T-cell (primary cell): ENCODE measurements at regions not wholly inside any gene's neighbourhood (a gene's known extent, or its start where the extent isn't known, plus 50 kb on each side); places are given as distances from the start of the nearest gene placed in this dataset.

ENCODE experiments used
- ATAC-seq, 4 experiments: fragments of 200-7000 bp in 3 of 4; fragments of 150-1000 bp in 1 of 4; cut with Tn5 transposase; replicated peaks in 1 of 4; 1 replicate in 3 of 4; 2 replicates in 1 of 4; pipeline ENCODE4 v1.10.0; 2021; ENCODE audit warnings: moderate library complexity in 3 of 4, mild to moderate bottlenecking in 2 of 4, moderate number of reproducible peaks in 1 of 4
- CTCF ChIA-PET, 2 donors: fragments of 300-600 bp; sonication (Branson Sonifier 250); formaldehyde crosslinking; loops; one replicate each; lab custom pipeline; 2022; ENCODE audit warnings: antibody characterized with exemption in 2 of 2; lab: Charles Lee
- POLR2A ChIA-PET, 2 donors: fragments of 300-600 bp; sonication (Branson Sonifier 250); formaldehyde crosslinking; loops; one replicate each; lab custom pipeline; 2022; ENCODE audit warnings: antibody characterized with exemption in 2 of 2; lab: Charles Lee
- DNase-seq, 35 experiments: peaks; one replicate each; pipeline versions ENCODE4 v3.0.0 to v3.0.0-alpha.2; 2013 to 2023
- H3K27ac ChIP-seq: one replicate; pipeline ENCODE4 v1.5.1; 2013; ENCODE audit warnings: low read length
- H3K27me3 ChIP-seq, 2 experiments: replicated peaks in 1 of 2; 1 replicate in 1 of 2; 2 replicates in 1 of 2; pipeline versions ENCODE4 v1.6.1 to v1.7.0; 2013; ENCODE audit warnings: low read length in 1 of 2, mixed read lengths in 1 of 2; ENCODE audit not compliant: control insufficient read depth in 2 of 2, insufficient read depth in 2 of 2; ENCODE audit errors: extremely low read depth in 1 of 2
- H3K36me3 ChIP-seq, 2 donors: 1 replicate in 1 of 2; 2 replicates in 1 of 2; pipeline versions ENCODE4 v1.6.1 to v1.7.0; 2013; ENCODE audit warnings: low read length in 1 of 2; ENCODE audit not compliant: control insufficient read depth in 2 of 2, insufficient read depth in 1 of 2; ENCODE audit errors: extremely low read depth in 1 of 2
- H3K4me1 ChIP-seq, 2 experiments: 1 replicate in 1 of 2; 2 replicates in 1 of 2; pipeline versions ENCODE4 v1.6.1 to v1.7.0; 2013; ENCODE audit warnings: low read length in 2 of 2, mixed read lengths in 1 of 2; ENCODE audit not compliant: insufficient read depth in 2 of 2, control insufficient read depth in 1 of 2; ENCODE audit errors: extremely low read depth in 1 of 2
- H3K4me3 ChIP-seq, 2 donors: 1 replicate in 1 of 2; 2 replicates in 1 of 2; pipeline versions ENCODE4 v1.5.1 to v1.7.0; 2013; ENCODE audit warnings: mild to moderate bottlenecking in 2 of 2, low read length in 1 of 2, moderate library complexity in 1 of 2; ENCODE audit not compliant: control insufficient read depth in 1 of 2; ENCODE audit errors: extremely low read depth in 1 of 2
- H3K9me3 ChIP-seq: 2 replicates; pipeline ENCODE4 v1.7.0; 2013
- H3K27ac Mint-ChIP-seq, 2 donors: one replicate each; pipeline ENCODE4 v1.8.0; 2020 to 2021; ENCODE audit warnings: mild to moderate bottlenecking in 2 of 2, mixed read lengths in 2 of 2
- H3K27me3 Mint-ChIP-seq, 2 donors: one replicate each; pipeline ENCODE4 v1.8.0; 2021 to 2022; ENCODE audit warnings: mixed read lengths in 2 of 2
- H3K36me3 Mint-ChIP-seq: one replicate; pipeline ENCODE4 v1.8.0; 2021; ENCODE audit warnings: mixed read lengths
- H3K4me1 Mint-ChIP-seq, 3 donors: one replicate each; pipeline ENCODE4 v1.8.0; 2020 to 2022; ENCODE audit warnings: mixed read lengths in 3 of 3, mild to moderate bottlenecking in 1 of 3
- H3K4me3 Mint-ChIP-seq, 3 donors: one replicate each; pipeline ENCODE4 v1.8.0; 2020 to 2022; ENCODE audit warnings: mild to moderate bottlenecking in 3 of 3, mixed read lengths in 3 of 3, moderate library complexity in 3 of 3
- H3K9me3 Mint-ChIP-seq, 3 donors: one replicate each; pipeline ENCODE4 v1.8.0; 2020 to 2022; ENCODE audit warnings: mixed read lengths in 3 of 3
- WGBS: methylation state at CpG from one replicate; pipeline ENCODE4 v1.1.5; 2013; ENCODE audit warnings: missing lambda C conversion rate; ENCODE audit not compliant: insufficient coverage; 5-methylcytosine and 5-hydroxymethylcytosine counted together

DNA sequence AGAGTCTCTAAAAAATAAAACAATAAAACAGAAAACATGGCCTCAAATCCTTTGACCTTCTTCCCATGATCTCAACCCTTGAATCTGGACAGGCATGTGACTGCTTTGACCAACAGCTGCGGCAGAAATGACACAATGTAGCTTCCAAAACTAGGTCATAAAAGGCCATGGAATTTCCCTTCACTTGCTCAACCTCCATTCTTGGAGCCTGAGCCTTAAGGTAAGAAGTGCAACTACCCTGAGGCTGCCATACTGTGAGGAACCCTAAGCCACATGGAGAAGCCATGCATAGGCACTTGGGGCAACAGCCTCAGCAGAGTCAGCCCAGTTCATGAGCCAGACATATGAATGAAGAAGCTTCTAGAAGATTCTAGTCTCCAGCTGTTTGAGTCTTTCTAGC, 75.7 kb upstream of the BRD7 start:
- Mint-ChIP-seq H3K4me1 (no peaks in the 10 kb centered on the region), H3K36me3 (peaks cover 4% of the 10 kb centered on the region), H3K9me3 (peaks cover 12 to 19% (median 14%) of the 10 kb centered on the region in 3 donors), H3K4me3 (no peak overlapping the region), H3K27ac (no peak overlapping the region), H3K27me3 (peaks cover 4 to 5% of the 10 kb centered on the region in 2 donors)
- H3K27ac ChIP-seq: no peak overlapping the region
- no peaks in the 10 kb centered on the region for H3K9me3 ChIP-seq
- no peak overlapping the region for H3K4me3 ChIP-seq
- no peak for DNase-seq
- no peaks in the 10 kb centered on the region for H3K36me3 ChIP-seq
- ChIA-PET CTCF (interaction anchor here in 1 of 2 donors (0.6 kb wide), 1 partner anchor 293 kb away, joined by 5 read pairs; no protein-coding TSS in a partner anchor), POLR2A (no interaction called here)
- H3K4me1 ChIP-seq: no peaks in the 10 kb centered on the region
- peaks cover 0 to 25% of the 10 kb centered on the region in 2 experiments for H3K27me3 ChIP-seq
- no peak for ATAC-seq
- WGBS: 40% methylated on average over 1 of the region's 1 CpG

DNA sequence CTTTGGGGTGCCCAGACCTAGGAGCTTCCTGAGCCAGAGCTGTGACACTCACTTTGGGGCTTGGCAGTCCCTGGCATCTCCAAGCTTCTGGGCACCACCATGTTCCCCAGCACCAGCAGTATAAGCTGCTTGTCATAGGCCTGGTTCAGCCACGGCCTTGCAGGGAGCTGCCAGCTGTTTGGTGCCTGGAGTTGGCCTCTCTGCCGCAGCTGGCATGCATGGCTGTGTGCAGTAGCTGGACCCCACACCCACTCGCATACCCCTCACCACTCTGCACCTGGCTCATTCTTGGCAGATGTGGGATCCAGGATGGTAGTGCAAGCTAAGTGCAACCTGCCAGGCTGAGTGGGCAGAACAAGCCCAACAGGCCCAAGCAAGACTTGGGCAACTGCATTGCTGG, 73.4 kb upstream of the BRD7 start:
- ChIA-PET CTCF (no interaction called here), POLR2A (interaction anchor here in 1 of 2 donors (0.8 kb wide), 1 partner anchor 18 kb away, joined by 3 read pairs; no protein-coding TSS in a partner anchor)
- ATAC-seq (no peak), DNase-seq (peak in 1 of 35 experiments; percentile 18)
- no peak overlapping the region for H3K4me3 Mint-ChIP-seq
- H3K4me1 Mint-ChIP-seq: no peaks in the 10 kb centered on the region
- no peak overlapping the region for H3K27ac ChIP-seq
- no peak overlapping the region for H3K4me3 ChIP-seq
- H3K27me3 Mint-ChIP-seq: no peaks in the 10 kb centered on the region
- no peaks in the 10 kb centered on the region for H3K4me1 ChIP-seq
- H3K9me3 ChIP-seq: peaks cover 4% of the 10 kb centered on the region
- peaks cover 11% of the 10 kb centered on the region for H3K36me3 Mint-ChIP-seq
- no peak overlapping the region for H3K27ac Mint-ChIP-seq
- H3K9me3 Mint-ChIP-seq: peaks cover 16 to 31% (median 25%) of the 10 kb centered on the region in 3 donors
- no peaks in the 10 kb centered on the region for H3K36me3 ChIP-seq
- WGBS: 38% methylated on average over 1 of the region's 3 CpGs
- H3K27me3 ChIP-seq: peaks cover 0 to 23% of the 10 kb centered on the region in 2 experiments

GRCh38 chr16:50441486-50442157, 72.8 kb upstream of the BRD7 start:
- WGBS: 62% methylated on average over 4 of the region's 7 CpGs
- Mint-ChIP-seq H3K4me3 (no peak overlapping the region), H3K4me1 (no peaks in the 10 kb centered on the region), H3K36me3 (peaks cover 11% of the 10 kb centered on the region), H3K27ac (no peak overlapping the region), H3K9me3 (peaks cover 16 to 31% (median 25%) of the 10 kb centered on the region in 3 donors), H3K27me3 (no peaks in the 10 kb centered on the region)
- ChIA-PET CTCF (no interaction called here), POLR2A (interaction anchor here in 1 of 2 donors (0.8 kb wide), 1 partner anchor 18 kb away, joined by 3 read pairs; no protein-coding TSS in a partner anchor)
- peaks cover 4% of the 10 kb centered on the region for H3K9me3 ChIP-seq
- no peaks in the 10 kb centered on the region for H3K4me1 ChIP-seq
- no peak overlapping the region for H3K4me3 ChIP-seq
- no peak overlapping the region for H3K27ac ChIP-seq
- no peaks in the 10 kb centered on the region for H3K36me3 ChIP-seq
- peak in 1 of 35 experiments; percentile 18 for DNase-seq
- peaks cover 0 to 21% of the 10 kb centered on the region in 2 experiments for H3K27me3 ChIP-seq
- no peak for ATAC-seq

- DNase-seq: peak in 1 of 35 experiments; percentile 20
- POLR2A ChIA-PET: no interaction called here
- no peak for ATAC-seq
- Histone ChIP-seq H3K27me3 (peaks cover 0 to 21% of the 10 kb centered on the region in 2 experiments), H3K4me3 (no peak overlapping the region), H3K27ac (no peak overlapping the region), H3K9me3 (peaks cover 4% of the 10 kb centered on the region), H3K4me1 (no peaks in the 10 kb centered on the region), H3K36me3 (no peaks in the 10 kb centered on the region)
- Mint-ChIP-seq H3K4me3 (no peak overlapping the region), H3K9me3 (peaks cover 16 to 31% (median 25%) of the 10 kb centered on the region in 3 donors), H3K27me3 (peaks cover 0 to 3% of the 10 kb centered on the region in 2 donors), H3K4me1 (no peaks in the 10 kb centered on the region), H3K27ac (no peak overlapping the region), H3K36me3 (peaks cover 11% of the 10 kb centered on the region)
- CTCF ChIA-PET: no interaction called here
- 50% methylated on average over 1 of the region's 4 CpGs for WGBS
Measured at GRCh38 chr16:50440991-50441390, 72.2 kb upstream of the BRD7 start.

- peaks cover 4% of the 10 kb centered on the region for H3K9me3 ChIP-seq
- CTCF ChIA-PET: no interaction called here
- peaks cover 0 to 17% of the 10 kb centered on the region in 2 experiments for H3K27me3 ChIP-seq
- Mint-ChIP-seq H3K4me3 (no peak overlapping the region), H3K9me3 (peaks cover 16 to 31% (median 25%) of the 10 kb centered on the region in 3 donors), H3K4me1 (no peaks in the 10 kb centered on the region), H3K27ac (no peak overlapping the region), H3K36me3 (peaks cover 11% of the 10 kb centered on the region), H3K27me3 (peaks cover 0 to 3% of the 10 kb centered on the region in 2 donors)
- no peak overlapping the region for H3K27ac ChIP-seq
- ATAC-seq (no peak), DNase-seq (no peak)
- no peak overlapping the region for H3K4me3 ChIP-seq
- 76% methylated on average over 2 of the region's 2 CpGs for WGBS
- no peaks in the 10 kb centered on the region for H3K36me3 ChIP-seq
- no peaks in the 10 kb centered on the region for H3K4me1 ChIP-seq
- POLR2A ChIA-PET: no interaction called here
Measured at GRCh38 chr16:50440531-50440930, 71.7 kb upstream of the BRD7 start.

DNA sequence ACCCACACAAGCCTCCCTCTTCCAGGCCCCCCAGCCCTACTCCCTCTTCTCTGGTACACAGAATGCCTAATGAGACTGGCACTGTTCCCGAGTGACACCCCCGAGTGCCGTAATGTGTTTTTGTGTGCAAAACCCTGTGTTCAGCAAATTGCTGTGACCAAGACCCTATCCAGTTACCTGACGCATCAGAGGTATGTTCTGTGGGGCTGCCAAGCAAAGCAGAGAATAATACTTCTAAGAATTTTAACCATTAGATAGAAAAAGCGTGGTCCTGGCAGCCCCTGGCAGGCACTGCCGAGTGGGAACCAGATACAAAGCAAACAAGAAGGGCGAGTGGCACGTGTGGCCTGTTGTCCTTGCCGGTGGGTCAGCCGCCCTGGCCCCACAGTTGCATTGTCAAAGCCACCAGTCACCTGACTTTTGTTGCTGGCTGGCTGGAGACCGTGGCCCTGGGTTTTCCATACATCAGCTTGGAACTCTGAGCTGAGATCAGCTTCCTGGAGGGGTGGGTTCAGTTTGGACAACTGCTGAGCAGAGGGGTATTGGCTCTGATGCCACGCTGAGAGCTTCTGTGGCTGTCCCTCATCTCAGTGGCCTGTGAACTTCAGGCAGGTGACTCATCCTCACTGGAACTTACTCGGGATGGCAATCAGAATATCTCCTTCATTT, 69.1 kb upstream of the BRD7 start:
- H3K4me1 Mint-ChIP-seq: no peaks in the 10 kb centered on the region
- CTCF ChIA-PET: no interaction called here

More for the DNA sequence above, 69.1 kb upstream of the BRD7 start:
- H3K27me3 ChIP-seq: peaks cover 0 to 19% of the 10 kb centered on the region in 2 experiments
- H3K36me3 ChIP-seq: no peaks in the 10 kb centered on the region
- POLR2A ChIA-PET: no interaction called here
- Mint-ChIP-seq H3K4me3 (no peak overlapping the region), H3K27me3 (peaks cover 5 to 9% of the 10 kb centered on the region in 2 donors), H3K27ac (no peak overlapping the region), H3K9me3 (peaks cover 13 to 28% (median 25%) of the 10 kb centered on the region in 3 donors), H3K36me3 (peaks cover 11% of the 10 kb centered on the region)
- H3K27ac ChIP-seq: no peak overlapping the region
- 89% methylated on average over 12 of the region's 13 CpGs for WGBS
- peaks cover 4% of the 10 kb centered on the region for H3K9me3 ChIP-seq
- DNase-seq (no peak), ATAC-seq (no peak)
- no peaks in the 10 kb centered on the region for H3K4me1 ChIP-seq
- H3K4me3 ChIP-seq: no peak overlapping the region
